ENCODE measurements at regions not wholly inside any gene's neighbourhood (a gene's known extent, or its start where the extent isn't known, plus 50 kb on each side); places are given as distances from the start of the nearest gene placed in this dataset.

GRCh38 chr5:144028636-144029035 lies 141.8 kb downstream of the YIPF5 start (continued):
- TF ChIP-seq ZBTB20 (tag by site-specific recombination; IDR thresholded peaks at IDR 0.05) (0 out of 2 replicates have a peak, but pooled peaks have one; percentile 5), TSHZ1 (tag by site-specific recombination; IDR thresholded peaks at IDR 0.05; ENCODE audit: borderline replicate concordance) (0 out of 2 replicates have a peak, but pooled peaks have one; percentile 22), ZNF239 (tag by site-specific recombination; IDR thresholded peaks at IDR 0.05) (no peak), HOXD13 (CRISPR knock-in tag; IDR thresholded peaks at IDR 0.05; ENCODE audit: borderline replicate concordance) (0 out of 2 replicates have a peak, but pooled peaks have one; percentile 45), ZNF121 (tag by site-specific recombination; IDR thresholded peaks at IDR 0.05) (no peak), ZNF792 (tag by site-specific recombination; IDR thresholded peaks at IDR 0.05) (no peak), IKZF3 (tag by site-specific recombination; IDR thresholded peaks at IDR 0.05) (peak; percentile 79), ZNF23 (tag by site-specific recombination; IDR thresholded peaks at IDR 0.05; ENCODE audit: borderline replicate concordance) (no peak), PRDM4 (tag by site-specific recombination; IDR thresholded peaks at IDR 0.05) (no peak), ZNF223 (tag by site-specific recombination; IDR thresholded peaks at IDR 0.05) (no peak), ZNF629 (tag by site-specific recombination; IDR thresholded peaks at IDR 0.05) (peak; percentile 70), ZBTB17 (tag by site-specific recombination; IDR thresholded peaks at IDR 0.05) (peak; percentile 97), ZNF391 (tag by site-specific recombination; IDR thresholded peaks at IDR 0.05; ENCODE audit: borderline replicate concordance, low read depth) (no peak), ZNF596 (tag by site-specific recombination; IDR thresholded peaks at IDR 0.05) (peak; percentile 53; the same call in 1 of the 2 replicates), KLF17 (tag by site-specific recombination; IDR thresholded peaks at IDR 0.05) (no peak), ZSCAN30 (tag by site-specific recombination; IDR thresholded peaks at IDR 0.05) (peak; percentile 65; the same call in 1 of the 2 replicates), TRIM28 (IDR thresholded peaks at IDR 0.05; ENCODE audit: borderline replicate concordance, low read length) (0 out of 2 replicates have a peak, but pooled peaks have one; percentile 54), ZNF776 (tag by site-specific recombination; IDR thresholded peaks at IDR 0.05; ENCODE audit: borderline replicate concordance) (no peak), ZNF660 (tag by site-specific recombination; IDR thresholded peaks at IDR 0.05) (peak; percentile 61; the same call in 1 of the 2 replicates)
- TF ChIP-seq, protein P1, sequence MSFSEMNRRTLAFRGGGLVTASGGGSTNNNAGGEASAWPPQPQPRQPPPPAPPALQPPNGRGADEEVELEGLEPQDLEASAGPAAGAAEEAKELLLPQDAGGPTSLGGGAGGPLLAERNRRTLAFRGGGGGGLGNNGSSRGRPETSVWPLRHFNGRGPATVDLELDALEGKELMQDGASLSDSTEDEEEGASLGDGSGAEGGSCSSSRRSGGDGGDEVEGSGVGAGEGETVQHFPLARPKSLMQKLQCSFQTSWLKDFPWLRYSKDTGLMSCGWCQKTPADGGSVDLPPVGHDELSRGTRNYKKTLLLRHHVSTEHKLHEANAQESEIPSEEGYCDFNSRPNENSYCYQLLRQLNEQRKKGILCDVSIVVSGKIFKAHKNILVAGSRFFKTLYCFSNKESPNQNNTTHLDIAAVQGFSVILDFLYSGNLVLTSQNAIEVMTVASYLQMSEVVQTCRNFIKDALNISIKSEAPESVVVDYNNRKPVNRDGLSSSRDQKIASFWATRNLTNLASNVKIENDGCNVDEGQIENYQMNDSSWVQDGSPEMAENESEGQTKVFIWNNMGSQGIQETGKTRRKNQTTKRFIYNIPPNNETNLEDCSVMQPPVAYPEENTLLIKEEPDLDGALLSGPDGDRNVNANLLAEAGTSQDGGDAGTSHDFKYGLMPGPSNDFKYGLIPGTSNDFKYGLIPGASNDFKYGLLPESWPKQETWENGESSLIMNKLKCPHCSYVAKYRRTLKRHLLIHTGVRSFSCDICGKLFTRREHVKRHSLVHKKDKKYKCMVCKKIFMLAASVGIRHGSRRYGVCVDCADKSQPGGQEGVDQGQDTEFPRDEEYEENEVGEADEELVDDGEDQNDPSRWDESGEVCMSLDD (tag by site-specific recombination; IDR thresholded peaks at IDR 0.05), result no peak
- TF ChIP-seq, protein P2, sequence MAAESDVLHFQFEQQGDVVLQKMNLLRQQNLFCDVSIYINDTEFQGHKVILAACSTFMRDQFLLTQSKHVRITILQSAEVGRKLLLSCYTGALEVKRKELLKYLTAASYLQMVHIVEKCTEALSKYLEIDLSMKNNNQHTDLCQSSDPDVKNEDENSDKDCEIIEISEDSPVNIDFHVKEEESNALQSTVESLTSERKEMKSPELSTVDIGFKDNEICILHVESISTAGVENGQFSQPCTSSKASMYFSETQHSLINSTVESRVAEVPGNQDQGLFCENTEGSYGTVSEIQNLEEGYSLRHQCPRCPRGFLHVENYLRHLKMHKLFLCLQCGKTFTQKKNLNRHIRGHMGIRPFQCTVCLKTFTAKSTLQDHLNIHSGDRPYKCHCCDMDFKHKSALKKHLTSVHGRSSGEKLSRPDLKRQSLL (tag by site-specific recombination; IDR thresholded peaks at IDR 0.05), result peak; percentile 55; the same call in 1 of the 2 replicates
- TF ChIP-seq, protein P3, sequence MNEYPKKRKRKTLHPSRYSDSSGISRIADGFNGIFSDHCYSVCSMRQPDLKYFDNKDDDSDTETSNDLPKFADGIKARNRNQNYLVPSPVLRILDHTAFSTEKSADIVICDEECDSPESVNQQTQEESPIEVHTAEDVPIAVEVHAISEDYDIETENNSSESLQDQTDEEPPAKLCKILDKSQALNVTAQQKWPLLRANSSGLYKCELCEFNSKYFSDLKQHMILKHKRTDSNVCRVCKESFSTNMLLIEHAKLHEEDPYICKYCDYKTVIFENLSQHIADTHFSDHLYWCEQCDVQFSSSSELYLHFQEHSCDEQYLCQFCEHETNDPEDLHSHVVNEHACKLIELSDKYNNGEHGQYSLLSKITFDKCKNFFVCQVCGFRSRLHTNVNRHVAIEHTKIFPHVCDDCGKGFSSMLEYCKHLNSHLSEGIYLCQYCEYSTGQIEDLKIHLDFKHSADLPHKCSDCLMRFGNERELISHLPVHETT (tag by site-specific recombination; IDR thresholded peaks at IDR 0.05), result no peak
- TF ChIP-seq, protein P4, sequence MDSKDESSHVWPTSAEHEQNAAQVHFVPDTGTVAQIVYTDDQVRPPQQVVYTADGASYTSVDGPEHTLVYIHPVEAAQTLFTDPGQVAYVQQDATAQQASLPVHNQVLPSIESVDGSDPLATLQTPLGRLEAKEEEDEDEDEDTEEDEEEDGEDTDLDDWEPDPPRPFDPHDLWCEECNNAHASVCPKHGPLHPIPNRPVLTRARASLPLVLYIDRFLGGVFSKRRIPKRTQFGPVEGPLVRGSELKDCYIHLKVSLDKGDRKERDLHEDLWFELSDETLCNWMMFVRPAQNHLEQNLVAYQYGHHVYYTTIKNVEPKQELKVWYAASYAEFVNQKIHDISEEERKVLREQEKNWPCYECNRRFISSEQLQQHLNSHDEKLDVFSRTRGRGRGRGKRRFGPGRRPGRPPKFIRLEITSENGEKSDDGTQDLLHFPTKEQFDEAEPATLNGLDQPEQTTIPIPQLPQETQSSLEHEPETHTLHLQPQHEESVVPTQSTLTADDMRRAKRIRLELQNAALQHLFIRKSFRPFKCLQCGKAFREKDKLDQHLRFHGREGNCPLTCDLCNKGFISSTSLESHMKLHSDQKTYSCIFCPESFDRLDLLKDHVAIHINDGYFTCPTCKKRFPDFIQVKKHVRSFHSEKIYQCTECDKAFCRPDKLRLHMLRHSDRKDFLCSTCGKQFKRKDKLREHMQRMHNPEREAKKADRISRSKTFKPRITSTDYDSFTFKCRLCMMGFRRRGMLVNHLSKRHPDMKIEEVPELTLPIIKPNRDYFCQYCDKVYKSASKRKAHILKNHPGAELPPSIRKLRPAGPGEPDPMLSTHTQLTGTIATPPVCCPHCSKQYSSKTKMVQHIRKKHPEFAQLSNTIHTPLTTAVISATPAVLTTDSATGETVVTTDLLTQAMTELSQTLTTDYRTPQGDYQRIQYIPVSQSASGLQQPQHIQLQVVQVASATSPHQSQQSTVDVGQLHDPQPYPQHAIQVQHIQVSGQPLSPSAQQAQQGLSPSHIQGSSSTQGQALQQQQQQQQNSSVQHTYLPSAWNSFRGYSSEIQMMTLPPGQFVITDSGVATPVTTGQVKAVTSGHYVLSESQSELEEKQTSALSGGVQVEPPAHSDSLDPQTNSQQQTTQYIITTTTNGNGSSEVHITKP (tag by site-specific recombination; IDR thresholded peaks at IDR 0.05), result peak; percentile 33; the same call in 1 of the 2 replicates
